Calu3 (cell line): ENCODE measurements at regions not wholly inside any gene's neighbourhood (a gene's known extent, or its start where the extent isn't known, plus 50 kb on each side); places are given as distances from the start of the nearest gene placed in this dataset.

Experiments used
- BruUV-seq: library from RNA; stranded (reverse); fragments of 400-500 nt; replicated peaks from 2 replicates; lab custom pipeline; 2021; lab: Mats Ljungman, UMichigan
- CTCF ChIA-PET: fragments of 300-600 bp; sonication (Branson Sonifier 250); formaldehyde crosslinking; loops from one replicate; lab custom pipeline; 2022; ENCODE audit warnings: antibody characterized with exemption; lab: Charles Lee
- DNase-seq: peaks from one replicate; pipeline ENCODE4 v3.0.0; 2022
- H3K27ac Mint-ChIP-seq: one replicate; pipeline ENCODE4 v1.8.0; 2022; ENCODE audit warnings: mixed read lengths; ENCODE audit not compliant: unreplicated experiment
- H3K27me3 Mint-ChIP-seq: one replicate; pipeline ENCODE4 v1.8.0; 2022; ENCODE audit warnings: mixed read lengths; ENCODE audit not compliant: unreplicated experiment
- H3K36me3 Mint-ChIP-seq: one replicate; pipeline ENCODE4 v1.8.0; 2022; ENCODE audit warnings: mild to moderate bottlenecking, moderate library complexity, mixed read lengths; ENCODE audit not compliant: insufficient read depth, unreplicated experiment
- H3K4me1 Mint-ChIP-seq: one replicate; pipeline ENCODE4 v1.8.0; 2022; ENCODE audit warnings: mild to moderate bottlenecking, low read depth, mixed read lengths; ENCODE audit not compliant: unreplicated experiment
- H3K4me3 Mint-ChIP-seq: one replicate; pipeline ENCODE4 v1.8.0; 2022; ENCODE audit warnings: mild to moderate bottlenecking, low read depth, moderate library complexity, mixed read lengths; ENCODE audit not compliant: unreplicated experiment
- H3K9me3 Mint-ChIP-seq: one replicate; pipeline ENCODE4 v1.8.0; 2022; ENCODE audit warnings: low read depth, mixed read lengths; ENCODE audit not compliant: unreplicated experiment
- intact Hi-C: fragments of 100-400 bp; cut with micrococcal nuclease; formaldehyde crosslinking; loops from one replicate; pipeline ENCODE4 v1.10.0; 2022; ENCODE audit not compliant: unreplicated experiment
- TF ChIP-seq, protein P1 (sequence below): fragments of 200-600 bp; IDR thresholded peaks from one replicate; pipeline ENCODE4 v1.8.0; 2022; ENCODE audit warnings: antibody characterized with exemption; ENCODE audit not compliant: unreplicated experiment

DNA sequence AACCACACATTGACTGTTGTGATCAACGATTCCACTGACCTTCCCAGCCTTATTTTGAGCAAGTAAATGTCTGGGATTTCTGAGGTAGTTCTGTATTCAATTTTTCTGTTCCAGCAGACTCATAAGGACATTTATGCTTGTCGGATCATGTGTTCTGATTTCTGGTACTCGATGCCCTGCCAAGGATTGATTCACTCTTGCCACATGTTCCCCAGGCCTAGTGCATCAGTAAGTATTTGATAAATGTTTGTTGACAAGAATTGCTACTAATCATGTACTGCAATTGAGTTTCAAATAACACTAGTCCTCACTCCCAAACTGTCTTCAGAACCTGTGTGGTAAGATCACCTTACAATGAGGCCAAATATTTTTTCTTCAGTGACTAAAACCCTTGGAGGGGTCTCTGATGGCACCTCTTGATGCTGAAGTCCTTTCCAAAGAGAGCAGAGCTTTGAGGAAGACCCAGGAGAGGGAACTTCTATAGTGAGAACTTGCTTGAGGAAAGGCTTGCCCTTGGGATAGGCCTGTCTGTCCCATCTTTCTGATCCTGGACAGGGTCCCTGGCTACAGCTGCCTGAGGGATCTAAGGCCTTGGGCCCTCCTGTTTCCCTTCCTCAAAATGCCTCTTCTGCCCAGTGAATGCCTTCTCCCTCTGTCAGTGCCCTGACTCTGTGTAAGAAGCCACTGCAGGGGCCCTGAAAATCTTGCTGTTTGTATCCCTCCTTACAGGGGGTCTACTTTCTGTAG, 115.8 kb upstream of the FAM78B start:
- TF ChIP-seq, protein P1, sequence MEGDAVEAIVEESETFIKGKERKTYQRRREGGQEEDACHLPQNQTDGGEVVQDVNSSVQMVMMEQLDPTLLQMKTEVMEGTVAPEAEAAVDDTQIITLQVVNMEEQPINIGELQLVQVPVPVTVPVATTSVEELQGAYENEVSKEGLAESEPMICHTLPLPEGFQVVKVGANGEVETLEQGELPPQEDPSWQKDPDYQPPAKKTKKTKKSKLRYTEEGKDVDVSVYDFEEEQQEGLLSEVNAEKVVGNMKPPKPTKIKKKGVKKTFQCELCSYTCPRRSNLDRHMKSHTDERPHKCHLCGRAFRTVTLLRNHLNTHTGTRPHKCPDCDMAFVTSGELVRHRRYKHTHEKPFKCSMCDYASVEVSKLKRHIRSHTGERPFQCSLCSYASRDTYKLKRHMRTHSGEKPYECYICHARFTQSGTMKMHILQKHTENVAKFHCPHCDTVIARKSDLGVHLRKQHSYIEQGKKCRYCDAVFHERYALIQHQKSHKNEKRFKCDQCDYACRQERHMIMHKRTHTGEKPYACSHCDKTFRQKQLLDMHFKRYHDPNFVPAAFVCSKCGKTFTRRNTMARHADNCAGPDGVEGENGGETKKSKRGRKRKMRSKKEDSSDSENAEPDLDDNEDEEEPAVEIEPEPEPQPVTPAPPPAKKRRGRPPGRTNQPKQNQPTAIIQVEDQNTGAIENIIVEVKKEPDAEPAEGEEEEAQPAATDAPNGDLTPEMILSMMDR = no peak
- Mint-ChIP-seq H3K4me3 (no peak overlapping the region), H3K36me3 (no peaks in the 10 kb centered on the region), H3K4me1 (no peaks in the 10 kb centered on the region), H3K9me3 (peaks cover 3% of the 10 kb centered on the region), H3K27ac (no peak overlapping the region), H3K27me3 (peaks cover 39% of the 10 kb centered on the region)
- CTCF ChIA-PET = no interaction called here
- no TSS peak for BruUV-seq
- intact Hi-C loops = no loop called here
- DNase-seq = no peak

DNA sequence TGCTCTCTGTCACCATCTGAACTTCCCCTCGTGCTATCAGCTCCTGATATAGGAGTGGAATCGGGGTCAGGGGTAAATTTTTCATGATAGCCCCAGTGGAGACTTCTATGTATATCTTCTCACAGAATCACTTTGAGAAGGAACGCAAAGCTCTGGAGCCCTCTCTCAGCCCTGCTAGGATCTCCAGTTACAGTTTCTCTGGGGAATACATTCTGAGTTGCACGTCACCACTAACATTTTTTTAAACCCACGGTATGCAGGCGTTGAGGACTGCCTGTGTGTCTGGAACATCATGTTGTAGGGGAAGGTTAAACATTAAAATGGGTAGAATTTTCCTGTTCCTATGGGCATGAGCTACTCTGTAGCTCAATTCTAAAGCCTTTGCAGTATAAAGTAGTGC, 116.4 kb upstream of the FAM78B start:
- DNase-seq = no peak
- no peaks in the 10 kb centered on the region for H3K9me3 Mint-ChIP-seq
- no peak overlapping the region for H3K27ac Mint-ChIP-seq
- no TSS peak for BruUV-seq
- H3K4me3 Mint-ChIP-seq = no peak overlapping the region
- TF ChIP-seq, protein P1 = no peak
- H3K27me3 Mint-ChIP-seq = peaks cover 45% of the 10 kb centered on the region
- intact Hi-C loops = no loop called here
- no peaks in the 10 kb centered on the region for H3K4me1 Mint-ChIP-seq
- H3K36me3 Mint-ChIP-seq = no peaks in the 10 kb centered on the region
- CTCF ChIA-PET = no interaction called here

DNA sequence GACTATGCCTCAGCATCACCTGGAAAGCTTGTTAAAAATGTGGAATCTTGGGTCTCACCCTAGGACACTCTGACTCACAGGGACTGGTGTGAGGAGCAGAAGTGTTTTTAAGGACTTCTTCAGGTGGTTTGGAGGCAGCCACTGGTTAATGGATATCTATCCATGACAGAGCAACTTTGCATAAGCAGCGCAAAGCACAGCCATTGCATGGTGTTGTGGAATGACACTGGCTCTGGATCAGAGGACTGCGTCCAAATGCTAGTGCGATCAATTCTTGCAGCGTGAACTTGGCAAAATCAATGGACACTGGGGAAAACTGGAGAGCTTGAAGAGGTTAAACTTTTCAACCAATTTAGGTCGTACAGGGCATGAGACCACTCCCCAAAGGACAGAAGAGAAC, 116.8 kb upstream of the FAM78B start:
- BruUV-seq = no TSS peak
- H3K9me3 Mint-ChIP-seq = no peaks in the 10 kb centered on the region
- TF ChIP-seq, protein P1 = no peak
- no peak overlapping the region for H3K4me3 Mint-ChIP-seq
- intact Hi-C loops = no loop called here
- peaks cover 49% of the 10 kb centered on the region for H3K27me3 Mint-ChIP-seq
- no peak for DNase-seq
- no peaks in the 10 kb centered on the region for H3K4me1 Mint-ChIP-seq
- H3K27ac Mint-ChIP-seq = no peak overlapping the region
- H3K36me3 Mint-ChIP-seq = no peaks in the 10 kb centered on the region
- CTCF ChIA-PET = no interaction called here

DNA sequence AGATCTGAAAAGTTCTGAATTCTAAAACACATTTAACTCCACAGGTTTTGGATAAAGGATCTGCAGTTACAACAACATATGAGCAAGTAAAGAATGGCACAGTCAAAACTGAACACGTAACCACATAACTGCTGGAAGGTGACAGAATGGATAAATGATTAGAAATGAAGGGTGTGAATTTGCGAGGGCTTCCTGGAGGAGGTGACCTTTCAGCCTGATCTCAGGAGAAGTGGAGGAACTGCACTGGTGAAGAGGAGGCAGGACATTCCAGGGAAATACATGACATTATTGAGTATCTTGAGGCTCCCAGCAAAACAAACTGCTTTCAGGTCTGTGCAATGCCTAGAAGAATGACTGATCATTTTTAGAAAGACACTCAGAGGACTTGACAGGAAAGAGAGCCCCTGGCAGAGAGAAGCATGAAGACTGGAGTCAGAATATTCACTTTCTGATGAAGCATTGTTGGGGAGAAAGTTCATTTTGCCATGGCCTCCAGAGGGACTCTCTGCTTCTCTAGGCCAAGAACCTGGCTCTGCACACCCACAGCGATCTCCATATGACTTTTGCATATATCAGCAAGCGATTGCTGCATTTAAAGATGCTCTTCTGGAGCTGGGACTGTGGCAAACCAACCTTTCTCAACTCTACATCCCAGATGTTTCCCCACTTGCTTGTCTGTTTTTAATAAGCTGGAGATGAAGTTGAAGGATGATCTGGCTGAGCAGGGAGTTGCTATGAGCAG, 122.7 kb upstream of the FAM78B start:
- no peak for DNase-seq
- no TSS peak for BruUV-seq
- TF ChIP-seq, protein P1 = no peak
- CTCF ChIA-PET = no interaction called here
- intact Hi-C loops = no loop called here
- Mint-ChIP-seq H3K27ac (no peak overlapping the region), H3K9me3 (no peaks in the 10 kb centered on the region), H3K4me1 (no peaks in the 10 kb centered on the region), H3K27me3 (peaks cover 53% of the 10 kb centered on the region), H3K36me3 (no peaks in the 10 kb centered on the region), H3K4me3 (no peak overlapping the region)
